Hematopoietic multipotent progenitor cell treated with erythropoietin and hydrocortisone succinate and interleukin-3 and kit ligand, for 4 days (in vitro differentiated cells): ENCODE measurements at regions not wholly inside any gene's neighbourhood (a gene's known extent, or its start where the extent isn't known, plus 50 kb on each side); places are given as distances from the start of the nearest gene placed in this dataset.
"Not testable (repeated sequence)": the region's sequence is repeated elsewhere in the genome, so short reads cannot be mapped to it uniquely, and the experiment has no call there.

Experiments used
- DNase-seq: peaks from one replicate; pipeline ENCODE4 v3.0.0-alpha.2; 2015

DNA sequence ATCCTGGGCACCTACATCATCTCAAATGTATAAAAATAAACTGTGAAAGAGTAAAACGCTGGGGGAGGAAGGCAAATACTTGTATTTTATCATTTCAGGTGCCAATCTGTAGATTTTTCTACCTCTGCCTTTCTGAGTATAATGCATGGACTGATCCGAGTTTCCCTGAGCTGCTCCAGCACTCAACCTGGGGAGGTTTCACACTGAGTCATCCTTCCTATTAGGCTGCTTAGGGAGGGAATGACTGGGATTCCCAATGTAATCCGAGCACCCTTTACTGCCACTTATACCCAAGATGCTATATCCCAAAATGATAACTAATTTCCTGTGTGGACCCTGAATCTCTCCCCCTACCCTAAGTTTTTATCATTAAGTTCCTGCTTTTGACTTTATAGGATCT is 126.6 kb downstream of the HNRNPD start:
- DNase-seq = no peak

GRCh38 chr4:82241534-82241933 is 132.3 kb downstream of the HNRNPD start:
- no peak for DNase-seq

DNA sequence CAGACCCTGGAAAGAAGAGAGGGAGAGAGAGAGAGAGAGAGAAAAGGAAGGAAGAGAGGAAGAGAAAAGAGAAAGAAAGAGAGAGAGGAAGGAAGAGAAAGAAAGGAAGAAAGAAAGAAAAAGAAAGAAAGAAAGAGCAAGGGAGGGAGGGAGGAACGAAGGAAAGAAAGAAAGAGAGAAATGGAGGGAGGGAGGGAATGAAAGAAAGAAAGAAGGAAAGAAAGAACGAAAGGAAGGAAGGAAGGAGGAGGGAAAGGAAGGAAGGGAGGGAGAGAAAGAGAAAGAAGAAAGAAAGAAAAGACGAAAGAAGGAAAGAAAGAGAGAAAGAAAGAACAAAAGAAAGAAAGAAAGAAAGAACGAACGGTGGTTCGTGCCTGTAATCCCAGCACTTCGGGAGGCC is 133.4 kb downstream of the HNRNPD start:
- no peak for DNase-seq

GRCh38 chr4:82237142-82237541 is 136.6 kb downstream of the HNRNPD start:
- not testable (repeated sequence) for DNase-seq

DNA sequence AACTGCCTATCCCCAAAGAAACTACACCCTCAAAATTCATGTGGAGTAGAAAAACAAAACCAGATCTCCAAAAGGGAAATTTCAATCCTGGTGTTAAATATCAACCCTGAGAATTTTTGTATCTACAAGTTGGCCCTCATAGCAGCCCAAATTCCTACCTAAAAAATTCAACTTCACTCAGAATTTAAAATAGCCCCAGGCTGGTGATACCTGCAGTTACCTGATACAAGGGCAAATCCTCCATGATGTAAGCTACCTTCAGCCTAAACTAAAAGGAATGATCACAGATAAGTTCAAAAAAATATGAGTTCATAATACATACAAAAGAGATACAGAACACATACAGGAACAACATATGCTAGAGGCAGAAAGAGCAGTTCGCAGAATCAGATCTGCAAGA is 138.4 kb downstream of the HNRNPD start:
- no peak for DNase-seq

- no peak for DNase-seq
These were observed 140.9 kb downstream of the HNRNPD start for GRCh38 chr4:82232891-82233290.

GRCh38 chr4:82231806-82232205 is 142.0 kb downstream of the HNRNPD start:
- no peak for DNase-seq

DNA sequence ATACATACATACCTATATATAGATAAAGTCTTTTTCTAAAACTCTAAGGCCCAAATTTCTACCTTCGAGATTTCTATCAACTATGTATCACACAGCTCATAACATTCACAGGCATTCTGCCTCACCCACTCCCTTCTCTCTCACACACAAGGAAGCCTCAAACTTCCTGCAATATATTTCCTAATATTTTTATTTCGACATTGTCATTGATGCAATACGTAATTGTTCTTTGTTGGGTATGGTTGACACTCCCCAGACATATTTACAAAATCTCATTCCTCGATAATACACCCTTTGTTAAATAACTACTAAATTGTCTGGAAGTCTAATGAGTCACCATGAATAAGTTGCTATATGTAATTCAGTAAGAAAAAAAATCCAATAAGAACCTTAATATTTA is 143.5 kb downstream of the HNRNPD start:
- DNase-seq = no peak

- DNase-seq = no peak
These were observed 148.8 kb downstream of the HNRNPD start for GRCh38 chr4:82225030-82225429.

GRCh38 chr4:82223715-82224114 is 150.1 kb downstream of the HNRNPD start:
- DNase-seq = peak; percentile 88

DNA sequence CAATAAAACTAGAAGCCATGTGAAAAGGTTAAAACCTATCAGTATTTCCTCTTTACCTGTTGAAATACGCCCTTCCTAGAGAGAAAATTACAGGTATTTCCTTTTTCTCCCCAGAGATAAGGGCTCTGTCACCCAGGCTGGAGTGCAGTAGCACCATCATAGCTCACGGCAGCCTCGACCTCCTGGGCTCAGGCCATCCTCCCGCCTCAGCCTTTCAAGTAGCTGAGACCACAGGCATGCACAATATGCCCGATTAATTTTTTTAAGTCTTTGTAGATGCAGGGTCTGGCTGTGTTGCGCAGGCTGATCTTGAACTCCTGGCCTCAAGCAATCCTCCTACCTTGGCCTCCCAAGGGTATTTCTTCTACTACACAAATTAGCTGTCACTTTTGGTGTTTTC is 154.4 kb downstream of the HNRNPD start:
- no peak for DNase-seq

DNA sequence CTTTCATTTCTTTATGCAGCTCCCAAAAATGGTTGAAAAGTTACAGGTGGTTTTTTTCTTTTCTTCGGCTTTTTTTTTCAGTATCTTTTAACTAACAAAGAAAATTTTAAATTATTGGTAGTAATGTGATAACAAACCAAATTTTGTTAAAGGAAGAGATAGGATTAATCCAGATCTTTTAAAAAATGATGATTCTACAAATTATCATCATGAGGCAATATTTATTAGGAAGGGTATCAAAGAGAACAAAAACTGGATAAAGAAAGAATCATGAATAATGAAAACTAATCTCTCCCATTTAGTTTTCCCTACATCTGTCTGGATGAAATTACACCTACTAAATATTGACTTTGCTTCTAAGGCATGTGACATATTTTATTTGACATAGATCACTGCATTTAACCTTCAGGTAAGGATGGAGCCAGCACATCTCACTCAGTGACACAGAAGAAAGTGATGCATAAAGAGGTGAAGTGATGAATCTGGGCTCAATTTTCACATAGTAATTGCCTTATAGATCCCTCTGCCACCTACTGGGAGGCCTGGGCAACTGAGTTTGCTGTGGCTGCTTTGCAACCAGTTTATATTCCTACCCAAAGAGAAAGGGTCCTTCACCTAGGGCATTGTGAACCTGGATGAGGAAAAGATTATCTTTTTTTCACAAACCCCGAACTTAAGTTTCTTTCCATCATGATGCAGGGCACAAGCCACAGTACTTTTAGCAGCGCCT is 155.6 kb downstream of the HNRNPD start:
- DNase-seq = peak; percentile 38

DNA sequence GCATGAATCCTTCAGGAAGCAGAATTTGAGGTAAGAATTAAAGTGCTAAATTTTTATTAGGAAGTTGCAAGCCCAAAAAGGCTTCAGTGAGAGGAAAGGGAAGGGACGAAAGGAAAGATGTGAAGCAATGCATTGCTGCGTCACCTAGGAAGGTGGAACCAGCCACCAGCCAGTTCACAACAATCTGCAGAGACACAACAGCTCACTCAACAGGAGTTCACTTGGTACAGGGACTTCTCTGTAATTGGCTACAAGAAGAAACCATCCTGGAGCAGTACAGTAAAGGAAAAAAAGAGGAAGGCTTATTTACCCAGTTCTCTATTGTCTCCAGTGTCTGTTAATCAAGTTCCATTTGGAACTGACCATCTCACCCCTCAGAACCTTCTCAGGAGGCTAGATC is 157.6 kb downstream of the HNRNPD start:
- no peak for DNase-seq

GRCh38 chr4:82215800-82216199 is 158.0 kb downstream of the HNRNPD start:
- no peak for DNase-seq

DNA sequence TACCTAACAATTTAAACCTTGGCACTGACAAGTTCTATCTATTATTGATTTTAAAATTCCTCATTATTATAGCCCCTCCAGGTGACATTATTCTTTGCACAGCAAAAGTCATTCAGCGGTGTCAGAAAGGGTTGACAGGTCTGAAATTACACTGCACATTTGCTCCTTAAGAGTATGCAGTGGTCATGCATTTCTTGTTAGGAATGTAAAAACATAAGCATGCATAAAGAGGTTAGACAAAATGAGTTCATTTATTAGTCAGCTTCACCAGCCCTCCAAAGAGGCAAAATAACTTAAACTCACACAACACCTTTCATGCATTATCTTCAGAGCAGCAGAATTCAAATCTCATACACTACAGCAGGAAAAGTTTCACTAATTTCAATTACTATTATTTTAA is 158.8 kb downstream of the HNRNPD start:
- DNase-seq = no peak

DNA sequence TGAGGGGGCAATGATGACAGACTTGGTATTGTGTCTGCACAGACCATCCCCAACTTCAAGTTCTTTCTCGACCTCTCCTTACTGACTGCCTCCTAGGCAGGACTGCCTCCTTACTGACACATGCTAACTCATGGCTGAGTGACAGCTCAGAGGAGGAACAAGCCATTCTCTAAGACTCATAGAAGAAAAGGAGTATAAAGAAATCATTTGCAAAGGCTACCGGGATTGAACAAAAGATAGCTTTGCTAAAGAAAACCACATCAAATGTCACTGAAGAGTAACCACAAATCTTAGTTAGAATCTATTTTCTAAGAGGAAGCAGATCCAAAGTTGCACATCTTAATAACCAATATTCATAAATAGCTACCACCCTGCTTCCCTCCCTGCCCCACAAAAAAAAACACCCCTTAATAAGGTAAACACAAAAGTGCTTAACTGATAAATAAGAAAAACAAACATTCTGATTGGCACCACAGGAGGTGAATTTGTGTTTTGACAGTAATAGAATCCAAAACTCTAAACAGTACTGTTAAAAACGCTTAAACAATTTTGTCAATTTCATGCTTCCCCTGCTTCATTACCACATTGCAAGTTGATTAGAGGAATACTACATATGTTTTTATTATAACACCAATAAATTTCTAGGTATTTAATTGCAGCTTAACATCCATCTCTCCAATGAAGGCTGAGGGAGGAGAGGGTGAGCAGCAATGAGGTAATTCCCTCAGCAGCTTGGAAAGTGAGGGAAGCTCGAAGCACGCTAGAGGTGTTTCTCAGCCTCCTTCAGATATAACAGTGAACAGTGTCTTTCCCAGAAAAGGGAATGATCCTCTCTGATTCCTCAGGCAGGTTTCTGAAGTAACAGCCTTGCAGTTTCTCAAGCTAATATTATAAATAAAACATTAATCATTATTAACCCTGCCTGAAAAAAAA is 160.0 kb downstream of the HNRNPD start:
- DNase-seq = peak; percentile 53

DNA sequence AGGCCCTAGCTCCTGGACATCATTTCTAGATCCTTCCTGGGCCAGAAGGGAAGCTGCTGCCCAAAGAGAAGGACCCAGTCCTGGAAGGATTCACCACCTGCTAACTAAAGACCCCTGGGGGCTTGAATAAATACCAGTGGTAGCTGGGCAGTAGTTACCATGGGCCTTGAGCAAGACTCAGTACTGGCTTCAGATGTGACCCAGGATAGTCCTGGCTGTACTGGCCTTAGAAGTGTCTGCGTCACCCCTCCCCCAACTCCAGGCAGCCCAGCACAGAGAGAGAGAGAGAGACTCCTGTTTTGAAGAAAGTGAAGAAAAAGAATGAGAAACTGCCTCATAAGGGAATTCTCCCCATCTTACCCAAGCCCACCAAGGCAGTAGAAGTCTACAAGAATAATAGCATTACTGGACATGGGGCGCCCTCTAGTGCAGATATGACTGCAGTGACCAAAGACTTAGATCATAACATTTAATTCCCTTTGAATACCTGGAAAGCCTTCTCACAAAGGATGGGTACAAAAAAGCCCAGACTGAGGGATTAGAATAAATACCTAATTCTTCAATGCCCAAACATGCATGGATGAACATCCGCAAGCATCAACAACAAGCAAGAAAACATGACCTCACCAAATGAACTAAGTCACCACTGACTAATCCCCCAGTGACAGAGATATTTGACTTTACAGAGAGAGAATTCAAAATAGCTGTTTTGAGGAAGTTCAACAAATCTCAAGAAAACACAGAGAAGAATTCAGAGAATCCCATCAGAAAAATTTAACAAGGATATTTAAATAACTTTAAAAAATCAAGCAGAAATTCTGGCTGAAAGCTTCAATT is 171.8 kb downstream of the HNRNPD start:
- DNase-seq = peak; percentile 83

DNA sequence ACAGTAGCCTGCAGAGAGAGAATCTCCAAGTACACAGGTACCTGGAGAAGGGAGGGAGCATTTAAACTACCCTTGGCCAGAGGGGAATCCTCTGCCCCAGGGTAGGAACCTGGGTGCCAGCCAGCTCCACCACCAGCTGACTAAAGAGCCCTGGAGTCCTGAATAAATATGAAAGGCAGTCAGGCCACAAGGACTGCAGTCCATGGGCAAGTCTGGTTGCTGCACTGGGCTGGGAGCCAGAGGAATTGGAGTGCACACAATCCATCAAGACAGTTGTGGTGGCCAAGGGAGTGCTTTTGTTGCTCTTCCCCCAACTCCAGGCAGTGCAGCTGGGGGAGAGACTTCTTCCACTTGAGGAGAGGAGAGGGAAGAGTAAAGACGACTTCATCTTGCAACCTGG is 172.5 kb downstream of the HNRNPD start:
- DNase-seq = no peak

- no peak for DNase-seq
These were observed 173.7 kb downstream of the HNRNPD start for GRCh38 chr4:82200046-82200445.

DNA sequence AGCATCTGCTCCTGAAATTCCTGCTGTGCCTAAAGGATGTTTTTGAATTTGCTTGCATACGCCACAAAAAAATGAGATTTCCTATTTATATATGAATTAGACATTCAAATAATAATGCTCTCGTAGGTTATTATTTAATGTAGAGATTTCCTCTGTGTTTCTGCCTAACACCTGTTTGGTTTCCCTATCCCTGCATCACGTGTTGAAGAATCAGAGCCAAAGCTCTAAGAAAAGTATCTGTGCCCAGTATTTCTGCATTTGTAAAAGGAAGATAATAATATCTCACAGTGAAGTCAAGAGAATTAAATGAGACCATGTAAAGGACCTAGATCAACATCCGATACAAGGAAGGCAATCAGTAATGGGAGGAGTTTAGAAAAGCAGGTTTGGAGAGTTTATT is 179.5 kb downstream of the HNRNPD start:
- no peak for DNase-seq

- no peak for DNase-seq
These were observed 181.6 kb downstream of the HNRNPD start for GRCh38 chr4:82192017-82192673.

- DNase-seq = no peak
These were observed 192.0 kb downstream of the HNRNPD start for GRCh38 chr4:82181789-82182188.

GRCh38 chr4:82172186-82172585 is 201.6 kb downstream of the HNRNPD start:
- DNase-seq = no peak
